DOHH2 (cell line): ENCODE measurements at regions not wholly inside any gene's neighbourhood (a gene's known extent, or its start where the extent isn't known, plus 50 kb on each side); places are given as distances from the start of the nearest gene placed in this dataset.
"Not testable (repeated sequence)": the region's sequence is repeated elsewhere in the genome, so short reads cannot be mapped to it uniquely, and the experiment has no call there.

Experiments used
- CTCF ChIP-seq: fragments of 200-600 bp; sonication (generic); IDR thresholded peaks from one replicate; pipeline ENCODE4 v1.5.1; 2014; ENCODE audit warnings: antibody characterized with exemption, mild to moderate bottlenecking, low read depth, low read length; ENCODE audit not compliant: poor library complexity, severe bottlenecking
- EZH2phosphoT487 ChIP-seq: fragments of 200-600 bp; sonication (generic); IDR thresholded peaks from 2 replicates; pipeline ENCODE4 v1.6.1; 2017; ENCODE audit warnings: borderline replicate concordance, mild to moderate bottlenecking, antibody characterized with exemption, low read length, moderate library complexity, mixed read lengths

- not testable (repeated sequence) for TF ChIP-seq CTCF, EZH2phosphoT487
Observed at GRCh38 chr4:120256112-120256775, 189.6 kb upstream of the MAD2L1 start.
